ENCODE measurements at regions not wholly inside any gene's neighbourhood (a gene's known extent, or its start where the extent isn't known, plus 50 kb on each side); places are given as distances from the start of the nearest gene placed in this dataset.

DNA sequence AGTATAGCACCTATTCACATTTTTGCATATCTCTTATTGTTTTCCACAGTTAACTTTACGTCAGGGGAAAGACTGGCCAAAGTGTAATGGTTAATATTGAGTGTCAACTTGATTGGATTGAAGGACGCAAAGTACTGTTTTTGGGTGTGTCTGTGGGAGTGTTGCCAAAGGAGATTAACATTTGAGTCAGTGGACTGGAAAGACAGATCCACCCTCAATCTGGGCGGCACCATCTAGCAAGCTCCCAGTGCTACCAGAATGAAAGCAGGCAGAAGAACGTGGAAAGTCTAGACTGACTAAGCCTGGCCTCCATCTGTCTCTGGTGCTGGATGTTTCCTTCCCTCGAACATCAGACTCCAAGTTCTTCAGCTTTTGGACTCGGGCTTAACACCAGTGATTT is 1900.7 kb upstream of the RAG2 start:
- TF ChIP-seq, protein P1, sequence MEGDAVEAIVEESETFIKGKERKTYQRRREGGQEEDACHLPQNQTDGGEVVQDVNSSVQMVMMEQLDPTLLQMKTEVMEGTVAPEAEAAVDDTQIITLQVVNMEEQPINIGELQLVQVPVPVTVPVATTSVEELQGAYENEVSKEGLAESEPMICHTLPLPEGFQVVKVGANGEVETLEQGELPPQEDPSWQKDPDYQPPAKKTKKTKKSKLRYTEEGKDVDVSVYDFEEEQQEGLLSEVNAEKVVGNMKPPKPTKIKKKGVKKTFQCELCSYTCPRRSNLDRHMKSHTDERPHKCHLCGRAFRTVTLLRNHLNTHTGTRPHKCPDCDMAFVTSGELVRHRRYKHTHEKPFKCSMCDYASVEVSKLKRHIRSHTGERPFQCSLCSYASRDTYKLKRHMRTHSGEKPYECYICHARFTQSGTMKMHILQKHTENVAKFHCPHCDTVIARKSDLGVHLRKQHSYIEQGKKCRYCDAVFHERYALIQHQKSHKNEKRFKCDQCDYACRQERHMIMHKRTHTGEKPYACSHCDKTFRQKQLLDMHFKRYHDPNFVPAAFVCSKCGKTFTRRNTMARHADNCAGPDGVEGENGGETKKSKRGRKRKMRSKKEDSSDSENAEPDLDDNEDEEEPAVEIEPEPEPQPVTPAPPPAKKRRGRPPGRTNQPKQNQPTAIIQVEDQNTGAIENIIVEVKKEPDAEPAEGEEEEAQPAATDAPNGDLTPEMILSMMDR (IDR thresholded peaks at IDR 0.05), result no peak
- no peak for TF ChIP-seq POLR2A (IDR thresholded peaks at IDR 0.05)

Data from uterus (tissue), 2 donors.